Dendritic cell treated with granulocyte-macrophage colony-stimulating factor and Interleukin-4, amounts not matched to agents 40 ng/mL and 50 ng/mL, for 4 days (primary cell): ENCODE measurements at regions not wholly inside any gene's neighbourhood (a gene's known extent, or its start where the extent isn't known, plus 50 kb on each side); places are given as distances from the start of the nearest gene placed in this dataset.

Experiments used
- H3K27ac Mint-ChIP-seq: one replicate; pipeline ENCODE4 v1.8.0; 2022; ENCODE audit warnings: mild to moderate bottlenecking, mixed read lengths
- H3K27me3 Mint-ChIP-seq: one replicate; pipeline ENCODE4 v1.8.0; 2022; ENCODE audit warnings: mild to moderate bottlenecking, mixed read lengths
- H3K36me3 Mint-ChIP-seq: one replicate; pipeline ENCODE4 v1.8.0; 2022; ENCODE audit warnings: low read depth, mixed read lengths
- H3K4me1 Mint-ChIP-seq: one replicate; pipeline ENCODE4 v1.8.0; 2022; ENCODE audit warnings: low read depth, mixed read lengths
- H3K4me3 Mint-ChIP-seq: one replicate; pipeline ENCODE4 v1.8.0; 2022; ENCODE audit warnings: mild to moderate bottlenecking, moderate library complexity, mixed read lengths
- H3K9me3 Mint-ChIP-seq: one replicate; pipeline ENCODE4 v1.8.0; 2022; ENCODE audit warnings: mixed read lengths
- intact Hi-C: fragments of 100-400 bp; cut with micrococcal nuclease; formaldehyde crosslinking; loops from one replicate; pipeline ENCODE4 v1.15.0; 2022

GRCh38 chr3:64349551-64349950 is 124.3 kb upstream of the PRICKLE2 start:
- intact Hi-C loops = no loop called here
- Mint-ChIP-seq H3K9me3 (no peaks in the 10 kb centered on the region), H3K4me1 (no peaks in the 10 kb centered on the region), H3K4me3 (no peak overlapping the region), H3K27me3 (no peaks in the 10 kb centered on the region), H3K27ac (no peak overlapping the region), H3K36me3 (no peaks in the 10 kb centered on the region)

- intact Hi-C loops = no loop called here
- H3K4me3 Mint-ChIP-seq = no peak overlapping the region
These were observed 120.1 kb upstream of the PRICKLE2 start for GRCh38 chr3:64345371-64345770.

GRCh38 chr3:64344721-64345207 is 119.5 kb upstream of the PRICKLE2 start:
- Mint-ChIP-seq H3K4me3 (no peak overlapping the region), H3K4me1 (no peaks in the 10 kb centered on the region), H3K27me3 (no peaks in the 10 kb centered on the region), H3K9me3 (no peaks in the 10 kb centered on the region), H3K27ac (no peak overlapping the region), H3K36me3 (no peaks in the 10 kb centered on the region)
- intact Hi-C loops = no loop called here

More at GRCh38 chr3:64345371-64345770, 120.1 kb upstream of the PRICKLE2 start:
- no peaks in the 10 kb centered on the region for H3K27me3 Mint-ChIP-seq
- H3K4me1 Mint-ChIP-seq = no peaks in the 10 kb centered on the region
- H3K27ac Mint-ChIP-seq = no peak overlapping the region
- no peaks in the 10 kb centered on the region for H3K36me3 Mint-ChIP-seq
- no peaks in the 10 kb centered on the region for H3K9me3 Mint-ChIP-seq

- Mint-ChIP-seq H3K4me3 (no peak overlapping the region), H3K36me3 (no peaks in the 10 kb centered on the region), H3K27ac (no peak overlapping the region), H3K4me1 (no peaks in the 10 kb centered on the region), H3K27me3 (no peaks in the 10 kb centered on the region), H3K9me3 (no peaks in the 10 kb centered on the region)
- intact Hi-C loops = no loop called here
These were observed 118.6 kb upstream of the PRICKLE2 start for GRCh38 chr3:64343689-64344430.

GRCh38 chr3:64342940-64343688 is 117.8 kb upstream of the PRICKLE2 start:
- intact Hi-C loops = no loop called here
- Mint-ChIP-seq H3K4me1 (no peaks in the 10 kb centered on the region), H3K36me3 (no peaks in the 10 kb centered on the region), H3K27ac (no peak overlapping the region), H3K27me3 (no peaks in the 10 kb centered on the region), H3K4me3 (no peak overlapping the region), H3K9me3 (no peaks in the 10 kb centered on the region)

- Mint-ChIP-seq H3K4me3 (no peak overlapping the region), H3K27me3 (no peaks in the 10 kb centered on the region), H3K36me3 (no peaks in the 10 kb centered on the region), H3K27ac (no peak overlapping the region), H3K4me1 (no peaks in the 10 kb centered on the region), H3K9me3 (no peaks in the 10 kb centered on the region)
- intact Hi-C loops = no loop called here
These were observed 116.0 kb upstream of the PRICKLE2 start for GRCh38 chr3:64341296-64341695.

- Mint-ChIP-seq H3K4me1 (no peaks in the 10 kb centered on the region), H3K9me3 (no peaks in the 10 kb centered on the region)
- intact Hi-C loops = no loop called here
These were observed 115.4 kb upstream of the PRICKLE2 start for GRCh38 chr3:64340641-64341101.

GRCh38 chr3:64336488-64336887 is 111.2 kb upstream of the PRICKLE2 start:
- Mint-ChIP-seq H3K27ac (no peak overlapping the region), H3K36me3 (no peaks in the 10 kb centered on the region), H3K27me3 (no peaks in the 10 kb centered on the region), H3K9me3 (no peaks in the 10 kb centered on the region), H3K4me1 (no peaks in the 10 kb centered on the region), H3K4me3 (no peak overlapping the region)
- intact Hi-C loops = no loop called here

More at GRCh38 chr3:64340641-64341101, 115.4 kb upstream of the PRICKLE2 start:
- Mint-ChIP-seq H3K27me3 (no peaks in the 10 kb centered on the region), H3K36me3 (no peaks in the 10 kb centered on the region), H3K27ac (no peak overlapping the region), H3K4me3 (no peak overlapping the region)

- intact Hi-C loops = no loop called here
- Mint-ChIP-seq H3K27ac (no peak overlapping the region), H3K4me1 (no peaks in the 10 kb centered on the region), H3K9me3 (no peaks in the 10 kb centered on the region), H3K4me3 (no peak overlapping the region), H3K36me3 (no peaks in the 10 kb centered on the region), H3K27me3 (no peaks in the 10 kb centered on the region)
These were observed 107.4 kb upstream of the PRICKLE2 start for GRCh38 chr3:64332459-64333350.

GRCh38 chr3:64331605-64332004 is 106.3 kb upstream of the PRICKLE2 start:
- Mint-ChIP-seq H3K4me3 (no peak overlapping the region), H3K36me3 (no peaks in the 10 kb centered on the region), H3K9me3 (no peaks in the 10 kb centered on the region), H3K4me1 (no peaks in the 10 kb centered on the region), H3K27me3 (no peaks in the 10 kb centered on the region), H3K27ac (no peak overlapping the region)
- intact Hi-C loops = no loop called here

- Mint-ChIP-seq H3K27ac (no peak overlapping the region), H3K27me3 (no peaks in the 10 kb centered on the region), H3K36me3 (no peaks in the 10 kb centered on the region), H3K9me3 (no peaks in the 10 kb centered on the region), H3K4me3 (no peak overlapping the region), H3K4me1 (no peaks in the 10 kb centered on the region)
- intact Hi-C loops = no loop called here
These were observed 103.8 kb upstream of the PRICKLE2 start for GRCh38 chr3:64329037-64329436.

- no peak overlapping the region for H3K27ac Mint-ChIP-seq
- no peaks in the 10 kb centered on the region for H3K27me3 Mint-ChIP-seq
- no peaks in the 10 kb centered on the region for H3K9me3 Mint-ChIP-seq
- intact Hi-C loops = no loop called here
- H3K4me1 Mint-ChIP-seq = no peaks in the 10 kb centered on the region
- H3K36me3 Mint-ChIP-seq = no peaks in the 10 kb centered on the region
- H3K4me3 Mint-ChIP-seq = no peak overlapping the region
These were observed 102.0 kb upstream of the PRICKLE2 start for GRCh38 chr3:64327100-64327804.

GRCh38 chr3:64321747-64322146 is 96.5 kb upstream of the PRICKLE2 start:
- intact Hi-C loops = no loop called here
- Mint-ChIP-seq H3K27me3 (no peaks in the 10 kb centered on the region), H3K27ac (no peak overlapping the region), H3K4me3 (no peak overlapping the region), H3K9me3 (no peaks in the 10 kb centered on the region), H3K36me3 (no peaks in the 10 kb centered on the region), H3K4me1 (no peaks in the 10 kb centered on the region)
